Neural cell (in vitro differentiated cells): ENCODE measurements at regions not wholly inside any gene's neighbourhood (a gene's known extent, or its start where the extent isn't known, plus 50 kb on each side); places are given as distances from the start of the nearest gene placed in this dataset.

Experiments
- H2AFZ ChIP-seq: fragments of 200-600, 300-800 bp; sonication (generic), shearing (Covaris generic); 2 replicates; pipeline ENCODE4 v1.6.0; 2014; ENCODE audit warnings: low read depth, mild to moderate bottlenecking, antibody characterized with exemption, low read length, moderate library complexity
- H3F3A ChIP-seq: fragments of 200-600 bp; shearing (Covaris generic); 2 replicates; pipeline ENCODE4 v1.6.1; 2016; ENCODE audit warnings: mild to moderate bottlenecking, moderate library complexity, mixed read lengths, antibody characterized with exemption, low read length; ENCODE audit not compliant: insufficient read depth, poor library complexity, severe bottlenecking
- H3K27ac ChIP-seq: fragments of 200-600, 300-800 bp; sonication (generic), shearing (Covaris generic); 2 replicates; pipeline ENCODE4 v1.5.1; 2014; ENCODE audit warnings: mild to moderate bottlenecking, low read length, moderate library complexity
- H3K27me3 ChIP-seq: fragments of 300-800, 200-600 bp; sonication (generic), shearing (Covaris generic); 2 replicates; pipeline ENCODE4 v1.6.0; 2014; ENCODE audit warnings: mild to moderate bottlenecking, low read depth, low read length, moderate library complexity; ENCODE audit not compliant: insufficient read depth
- H3K36me3 ChIP-seq: fragments of 300-800, 200-600 bp; sonication (generic), shearing (Covaris generic); 2 replicates; pipeline ENCODE4 v1.5.1; 2014; ENCODE audit warnings: mild to moderate bottlenecking, antibody characterized with exemption, low read length, moderate library complexity; ENCODE audit not compliant: insufficient read depth
- H3K4me2 ChIP-seq: fragments of 300-800, 200-600 bp; sonication (generic), shearing (Covaris generic); 2 replicates; pipeline ENCODE4 v1.6.0; 2014; ENCODE audit warnings: mild to moderate bottlenecking, low read length
- H3K4me3 ChIP-seq: fragments of 300-800, 200-600 bp; sonication (generic), shearing (Covaris generic); 2 replicates; pipeline ENCODE4 v1.5.1; 2014; ENCODE audit warnings: mild to moderate bottlenecking, low read length, moderate library complexity
- H3K79me2 ChIP-seq: fragments of 200-600 bp; shearing (Covaris generic); replicated peaks from 2 replicates; pipeline ENCODE4 v1.6.0; 2014; ENCODE audit warnings: mild to moderate bottlenecking, low read length, moderate library complexity; ENCODE audit not compliant: insufficient read depth
- H3K9ac ChIP-seq: fragments of 300-800, 200-600 bp; sonication (generic), shearing (Covaris generic); 2 replicates; pipeline ENCODE4 v1.6.1; 2016; ENCODE audit warnings: mild to moderate bottlenecking, low read length, mixed read lengths
- H3K9me2 ChIP-seq: fragments of 200-600 bp; shearing (Covaris generic); 2 replicates; pipeline ENCODE4 v1.6.1; 2016; ENCODE audit warnings: mild to moderate bottlenecking, low read length, mixed read lengths; ENCODE audit not compliant: insufficient read depth
- H3K9me3 ChIP-seq: fragments of 200-600, 300-800 bp; sonication (generic), shearing (Covaris generic); 2 replicates; pipeline ENCODE4 v1.6.1; 2016; ENCODE audit warnings: mild to moderate bottlenecking, mixed run types, low read length, moderate library complexity, mixed read lengths
- H4K20me1 ChIP-seq: fragments of 200-600 bp; shearing (Covaris generic); 2 replicates; pipeline ENCODE4 v1.6.1; 2016; ENCODE audit warnings: mild to moderate bottlenecking, mixed run types; ENCODE audit not compliant: insufficient read depth
- CTCF ChIP-seq: fragments of 450-650 bp; IDR thresholded peaks from 2 replicates; pipeline ENCODE4 v1.5.1; 2014; ENCODE audit warnings: antibody characterized with exemption, mild to moderate bottlenecking, moderate library complexity; ENCODE audit not compliant: poor library complexity, severe bottlenecking
- EP300 ChIP-seq: fragments of 450-650 bp; conservative IDR thresholded peaks from 2 replicates; pipeline ENCODE4 v1.6.1; 2014; ENCODE audit warnings: antibody characterized with exemption, mild to moderate bottlenecking, moderate library complexity; ENCODE audit not compliant: poor library complexity, severe bottlenecking
- EZH2 ChIP-seq: fragments of 200-600, 300-800 bp; shearing (Covaris generic), sonication (generic); IDR thresholded peaks from 2 replicates; pipeline ENCODE4 v1.6.1; 2014; ENCODE audit warnings: antibody characterized with exemption, low read length, borderline replicate concordance, mild to moderate bottlenecking; ENCODE audit not compliant: insufficient read depth, poor library complexity, severe bottlenecking
- MXI1 ChIP-seq: fragments of 450-650 bp; conservative IDR thresholded peaks from 2 replicates; pipeline ENCODE4 v1.6.1; 2014; ENCODE audit warnings: antibody characterized with exemption, mild to moderate bottlenecking; ENCODE audit not compliant: poor library complexity, severe bottlenecking
- POLR2AphosphoS5 ChIP-seq: IDR thresholded peaks from 2 replicates; pipeline ENCODE4 v1.6.1; 2012
- RAD21 ChIP-seq: fragments of 450-650 bp; conservative IDR thresholded peaks from 2 replicates; pipeline ENCODE4 v1.6.1; 2014; ENCODE audit warnings: antibody characterized with exemption, mild to moderate bottlenecking, moderate library complexity
- SMC3 ChIP-seq: fragments of 450-650 bp; conservative IDR thresholded peaks from 2 replicates; pipeline ENCODE4 v1.6.1; 2014; ENCODE audit warnings: antibody characterized with exemption, mild to moderate bottlenecking, moderate library complexity; ENCODE audit not compliant: poor library complexity
- TAF1 ChIP-seq: IDR thresholded peaks from 2 replicates; pipeline ENCODE4 v1.6.1; 2012; ENCODE audit warnings: low read depth
- TF ChIP-seq, protein P1 (sequence below): IDR thresholded peaks from 2 replicates; pipeline ENCODE4 v1.6.1; 2012; ENCODE audit warnings: borderline replicate concordance

DNA sequence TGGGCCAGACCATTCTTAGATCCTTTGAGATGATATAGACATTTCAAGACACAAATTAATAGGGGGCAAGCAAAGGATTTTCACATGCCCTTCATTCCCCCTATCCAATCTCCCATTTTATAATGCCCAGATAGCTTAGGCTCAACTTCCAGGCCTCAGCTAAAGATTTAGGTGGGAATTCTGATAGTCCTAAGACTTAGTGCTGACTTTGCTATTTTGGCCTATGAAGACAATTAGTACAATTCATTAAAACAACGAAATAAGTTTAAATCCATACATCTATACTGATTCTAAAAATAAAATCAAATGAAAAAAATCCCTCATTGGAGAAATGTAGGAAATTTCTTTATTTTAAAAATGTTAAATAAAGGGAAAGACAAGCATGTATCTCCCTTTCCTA lies 259.5 kb downstream of the CBLN4 start:
- TF ChIP-seq EP300 (no peak), CTCF (no peak), EZH2 (no peak), RAD21 (no peak), POLR2AphosphoS5 (no peak), MXI1 (no peak), TAF1 (no peak), SMC3 (no peak)
- TF ChIP-seq, protein P1, sequence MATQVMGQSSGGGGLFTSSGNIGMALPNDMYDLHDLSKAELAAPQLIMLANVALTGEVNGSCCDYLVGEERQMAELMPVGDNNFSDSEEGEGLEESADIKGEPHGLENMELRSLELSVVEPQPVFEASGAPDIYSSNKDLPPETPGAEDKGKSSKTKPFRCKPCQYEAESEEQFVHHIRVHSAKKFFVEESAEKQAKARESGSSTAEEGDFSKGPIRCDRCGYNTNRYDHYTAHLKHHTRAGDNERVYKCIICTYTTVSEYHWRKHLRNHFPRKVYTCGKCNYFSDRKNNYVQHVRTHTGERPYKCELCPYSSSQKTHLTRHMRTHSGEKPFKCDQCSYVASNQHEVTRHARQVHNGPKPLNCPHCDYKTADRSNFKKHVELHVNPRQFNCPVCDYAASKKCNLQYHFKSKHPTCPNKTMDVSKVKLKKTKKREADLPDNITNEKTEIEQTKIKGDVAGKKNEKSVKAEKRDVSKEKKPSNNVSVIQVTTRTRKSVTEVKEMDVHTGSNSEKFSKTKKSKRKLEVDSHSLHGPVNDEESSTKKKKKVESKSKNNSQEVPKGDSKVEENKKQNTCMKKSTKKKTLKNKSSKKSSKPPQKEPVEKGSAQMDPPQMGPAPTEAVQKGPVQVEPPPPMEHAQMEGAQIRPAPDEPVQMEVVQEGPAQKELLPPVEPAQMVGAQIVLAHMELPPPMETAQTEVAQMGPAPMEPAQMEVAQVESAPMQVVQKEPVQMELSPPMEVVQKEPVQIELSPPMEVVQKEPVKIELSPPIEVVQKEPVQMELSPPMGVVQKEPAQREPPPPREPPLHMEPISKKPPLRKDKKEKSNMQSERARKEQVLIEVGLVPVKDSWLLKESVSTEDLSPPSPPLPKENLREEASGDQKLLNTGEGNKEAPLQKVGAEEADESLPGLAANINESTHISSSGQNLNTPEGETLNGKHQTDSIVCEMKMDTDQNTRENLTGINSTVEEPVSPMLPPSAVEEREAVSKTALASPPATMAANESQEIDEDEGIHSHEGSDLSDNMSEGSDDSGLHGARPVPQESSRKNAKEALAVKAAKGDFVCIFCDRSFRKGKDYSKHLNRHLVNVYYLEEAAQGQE: no peak
- Histone ChIP-seq H3F3A (no peaks in the 10 kb centered on the region), H3K79me2 (no peaks in the 10 kb centered on the region), H3K9me2 (no peaks in the 10 kb centered on the region), H4K20me1 (no peaks in the 10 kb centered on the region), H3K4me3 (no peak overlapping the region), H2AFZ (no peak overlapping the region), H3K4me2 (no peak overlapping the region), H3K27me3 (no peaks in the 10 kb centered on the region), H3K36me3 (no peaks in the 10 kb centered on the region), H3K27ac (no peak overlapping the region), H3K9me3 (no peaks in the 10 kb centered on the region), H3K9ac (no peak overlapping the region)

DNA sequence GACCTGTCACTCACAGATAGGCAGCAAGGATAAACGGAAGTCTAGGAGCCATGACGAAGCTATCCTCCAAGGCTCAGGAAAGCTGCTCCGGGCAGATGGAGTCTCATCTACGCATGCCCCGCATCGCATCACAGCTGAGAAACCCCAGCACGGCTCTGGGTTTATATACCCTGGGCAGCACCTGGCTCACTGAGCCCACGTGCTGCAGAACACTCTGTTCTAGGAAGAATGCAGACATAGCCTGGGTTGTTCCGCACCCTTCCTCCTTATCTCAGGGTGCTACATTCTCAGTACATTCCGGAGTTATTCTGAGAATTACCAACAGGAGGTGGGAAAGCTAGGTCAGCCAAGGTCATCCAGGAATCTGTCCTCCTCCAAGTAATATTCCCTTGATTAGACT lies 260.4 kb downstream of the CBLN4 start:
- Histone ChIP-seq H3K9me3 (no peaks in the 10 kb centered on the region), H3F3A (no peaks in the 10 kb centered on the region), H2AFZ (no peak overlapping the region), H3K27me3 (no peaks in the 10 kb centered on the region), H3K9me2 (no peaks in the 10 kb centered on the region), H3K36me3 (no peaks in the 10 kb centered on the region), H3K4me3 (no peak overlapping the region), H4K20me1 (no peaks in the 10 kb centered on the region), H3K79me2 (no peaks in the 10 kb centered on the region), H3K9ac (no peak overlapping the region), H3K4me2 (no peak overlapping the region), H3K27ac (no peak overlapping the region)
- TF ChIP-seq SMC3 (no peak), EP300 (no peak), CTCF (no peak), MXI1 (no peak), TAF1 (no peak), POLR2AphosphoS5 (no peak), RAD21 (no peak), EZH2 (no peak)
- TF ChIP-seq, protein P1: no peak
